ENCODE measurements at regions not wholly inside any gene's neighbourhood (a gene's known extent, or its start where the extent isn't known, plus 50 kb on each side); places are given as distances from the start of the nearest gene placed in this dataset.

DNA sequence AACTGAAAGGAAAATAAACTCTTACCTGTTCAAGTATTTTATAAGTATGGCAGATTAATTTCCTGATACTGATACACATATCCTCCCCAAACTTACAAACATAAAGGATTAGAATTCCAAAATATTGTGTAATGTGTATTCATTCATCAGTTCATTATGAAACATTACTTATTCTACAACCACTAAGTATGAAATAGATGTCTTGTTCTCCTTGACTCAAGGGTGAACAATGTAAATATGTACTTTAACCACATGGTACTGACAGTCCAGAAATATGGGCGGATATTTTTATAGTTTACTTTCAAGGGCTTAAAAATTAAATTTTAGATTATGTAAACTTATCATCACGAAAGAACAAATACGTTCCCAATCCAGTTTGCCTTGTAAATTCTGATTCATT lies 334.0 kb downstream of the LIG4 start:
- Histone ChIP-seq H3K4me3 (ENCODE audit: low read depth, low read length) (no peak overlapping the region), H3K27me3 (ENCODE audit: control insufficient read depth, insufficient read depth, low read length) (no peaks in the 10 kb centered on the region), H3K36me3 (ENCODE audit: control insufficient read depth, insufficient read depth, low read length) (no peaks in the 10 kb centered on the region)
- TF ChIP-seq, protein P1, sequence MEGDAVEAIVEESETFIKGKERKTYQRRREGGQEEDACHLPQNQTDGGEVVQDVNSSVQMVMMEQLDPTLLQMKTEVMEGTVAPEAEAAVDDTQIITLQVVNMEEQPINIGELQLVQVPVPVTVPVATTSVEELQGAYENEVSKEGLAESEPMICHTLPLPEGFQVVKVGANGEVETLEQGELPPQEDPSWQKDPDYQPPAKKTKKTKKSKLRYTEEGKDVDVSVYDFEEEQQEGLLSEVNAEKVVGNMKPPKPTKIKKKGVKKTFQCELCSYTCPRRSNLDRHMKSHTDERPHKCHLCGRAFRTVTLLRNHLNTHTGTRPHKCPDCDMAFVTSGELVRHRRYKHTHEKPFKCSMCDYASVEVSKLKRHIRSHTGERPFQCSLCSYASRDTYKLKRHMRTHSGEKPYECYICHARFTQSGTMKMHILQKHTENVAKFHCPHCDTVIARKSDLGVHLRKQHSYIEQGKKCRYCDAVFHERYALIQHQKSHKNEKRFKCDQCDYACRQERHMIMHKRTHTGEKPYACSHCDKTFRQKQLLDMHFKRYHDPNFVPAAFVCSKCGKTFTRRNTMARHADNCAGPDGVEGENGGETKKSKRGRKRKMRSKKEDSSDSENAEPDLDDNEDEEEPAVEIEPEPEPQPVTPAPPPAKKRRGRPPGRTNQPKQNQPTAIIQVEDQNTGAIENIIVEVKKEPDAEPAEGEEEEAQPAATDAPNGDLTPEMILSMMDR (IDR thresholded peaks at IDR 0.05; ENCODE audit: insufficient read depth, low read depth, low read length): no peak
- DNase-seq (ENCODE audit: low read depth): no peak
- POLR2A ChIA-PET: no interaction called here
- CTCF ChIA-PET: no interaction called here

DNA sequence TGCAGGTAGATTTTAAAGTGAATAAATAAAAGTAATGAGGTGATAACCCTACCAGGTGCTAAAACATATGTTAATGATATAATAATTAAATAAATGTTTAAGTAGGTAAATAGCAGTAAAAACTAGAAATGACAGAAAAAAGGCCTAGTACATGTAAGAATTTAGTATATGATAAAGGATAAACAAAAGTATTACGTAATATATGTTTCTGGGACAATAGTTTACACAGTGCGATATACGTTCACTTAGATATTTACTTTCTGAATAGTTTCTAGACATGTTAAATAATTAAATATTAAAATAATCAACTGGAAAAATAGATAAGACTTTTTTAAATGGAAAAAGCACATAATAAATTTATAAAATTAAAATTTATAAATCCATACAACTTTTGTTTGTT lies 340.9 kb downstream of the LIG4 start:
- ChIA-PET CTCF (no interaction called here), POLR2A (no interaction called here)
- H3K4me3 ChIP-seq (ENCODE audit: low read depth, low read length): no peak overlapping the region
- DNase-seq (ENCODE audit: low read depth): no peak
- no peaks in the 10 kb centered on the region for H3K36me3 ChIP-seq (ENCODE audit: control insufficient read depth, insufficient read depth, low read length)
- TF ChIP-seq, protein P1 (IDR thresholded peaks at IDR 0.05; ENCODE audit: insufficient read depth, low read depth, low read length): no peak
- no peaks in the 10 kb centered on the region for H3K27me3 ChIP-seq (ENCODE audit: control insufficient read depth, insufficient read depth, low read length)

DNA sequence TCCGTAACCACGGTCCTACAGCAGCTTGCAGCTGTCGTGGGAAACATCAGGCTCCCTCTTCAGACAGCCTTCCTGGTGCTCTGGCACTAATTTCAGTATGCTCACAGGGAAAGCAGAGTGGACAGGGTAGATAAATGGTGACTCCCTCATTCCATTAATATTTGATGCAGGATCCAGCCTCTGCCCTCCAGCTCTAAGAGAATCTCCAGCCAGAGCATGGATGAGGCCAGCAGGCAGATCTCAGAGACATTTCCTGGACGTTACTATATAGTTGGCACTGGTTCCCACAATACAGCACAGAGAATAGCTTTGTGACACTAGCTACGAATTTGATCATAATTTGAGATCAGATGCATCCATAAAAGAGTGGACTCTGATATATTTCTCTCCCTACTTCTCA lies 341.4 kb downstream of the LIG4 start:
- ChIA-PET CTCF (no interaction called here), POLR2A (no interaction called here)
- no peak for DNase-seq (ENCODE audit: low read depth)
- H3K36me3 ChIP-seq (ENCODE audit: control insufficient read depth, insufficient read depth, low read length): no peaks in the 10 kb centered on the region
- TF ChIP-seq, protein P1 (IDR thresholded peaks at IDR 0.05; ENCODE audit: insufficient read depth, low read depth, low read length): no peak
- H3K4me3 ChIP-seq (ENCODE audit: low read depth, low read length): no peak overlapping the region
- no peaks in the 10 kb centered on the region for H3K27me3 ChIP-seq (ENCODE audit: control insufficient read depth, insufficient read depth, low read length)

DNA sequence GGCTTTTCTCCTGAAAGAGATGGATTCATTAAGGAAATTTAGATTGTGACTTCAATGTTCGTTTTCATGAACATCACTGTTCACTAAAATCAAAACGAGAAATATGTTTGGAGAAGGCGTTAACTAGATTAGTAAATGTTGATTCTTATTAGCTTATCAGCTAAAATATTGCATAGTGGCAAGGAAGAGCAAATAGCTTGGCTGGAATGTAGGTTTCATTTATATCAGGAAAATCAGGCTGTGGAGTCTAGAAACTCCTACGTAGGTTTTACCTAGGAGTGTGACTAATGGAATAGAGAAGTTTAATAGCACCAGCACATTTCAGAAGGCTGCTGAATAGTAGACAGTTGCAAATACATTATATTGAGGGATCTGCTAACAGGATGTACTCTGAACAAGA lies 344.9 kb downstream of the LIG4 start:
- Histone ChIP-seq H3K27me3 (ENCODE audit: control insufficient read depth, insufficient read depth, low read length) (peaks cover 14% of the 10 kb centered on the region), H3K4me3 (ENCODE audit: low read depth, low read length) (no peak overlapping the region), H3K36me3 (ENCODE audit: control insufficient read depth, insufficient read depth, low read length) (no peaks in the 10 kb centered on the region)
- ChIA-PET CTCF (no interaction called here), POLR2A (no interaction called here)
- no peak for DNase-seq (ENCODE audit: low read depth)
- TF ChIP-seq, protein P1 (IDR thresholded peaks at IDR 0.05; ENCODE audit: insufficient read depth, low read depth, low read length): no peak

DNA sequence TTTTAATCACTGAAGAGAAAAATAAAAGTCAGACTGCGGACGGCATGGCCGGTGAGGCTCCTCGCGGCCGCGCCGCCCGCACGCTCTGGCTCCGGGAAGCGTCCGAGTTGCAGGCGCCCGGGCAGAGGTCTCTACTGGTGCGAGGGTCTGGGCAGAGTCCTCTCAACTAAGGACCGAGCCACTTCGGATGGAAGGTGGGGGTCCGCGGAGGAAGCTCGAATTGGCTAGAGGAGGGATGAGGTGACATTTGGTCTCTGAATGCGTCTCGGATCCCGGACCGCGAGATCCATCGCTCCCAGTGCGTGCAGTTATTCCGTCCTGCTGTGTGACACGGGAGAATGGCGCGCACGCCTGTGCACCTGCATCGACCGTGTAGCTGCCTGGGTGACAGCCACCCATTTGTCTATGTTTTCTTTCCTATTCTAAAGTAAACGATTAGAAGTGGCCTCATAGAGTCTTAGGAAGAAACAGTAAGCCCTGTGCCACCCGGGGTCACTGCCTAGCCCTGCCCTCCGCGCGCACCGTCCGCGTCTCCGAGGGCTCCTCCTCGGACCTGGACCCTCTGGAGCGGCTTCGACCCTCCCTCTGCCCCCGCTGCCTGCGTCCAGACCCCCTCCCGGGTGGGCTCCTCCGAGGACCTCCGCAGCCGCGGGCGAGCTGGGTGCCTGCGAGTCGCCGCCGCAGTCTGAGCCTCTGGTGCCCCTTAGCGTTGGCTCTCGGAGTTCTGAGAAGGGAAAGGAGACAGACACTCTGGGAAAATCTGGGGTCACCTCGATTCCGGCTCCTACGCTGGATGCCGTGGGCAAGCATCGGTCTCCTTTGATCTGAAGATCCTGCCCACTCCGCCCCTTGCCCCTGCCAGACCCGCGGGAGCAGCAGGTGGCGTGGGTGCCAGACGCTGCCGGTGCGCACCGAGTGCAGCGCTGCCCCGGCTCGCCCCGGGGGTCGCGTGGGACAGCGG lies 347.4 kb downstream of the LIG4 start:
- no peaks in the 10 kb centered on the region for H3K36me3 ChIP-seq (ENCODE audit: control insufficient read depth, insufficient read depth, low read length)
- peaks cover 14% of the 10 kb centered on the region for H3K27me3 ChIP-seq (ENCODE audit: control insufficient read depth, insufficient read depth, low read length)
- peak overlapping the region; percentile 40 for H3K4me3 ChIP-seq (ENCODE audit: low read depth, low read length)
- CTCF ChIA-PET: no interaction called here
- POLR2A ChIA-PET: no interaction called here
- TF ChIP-seq, protein P1 (IDR thresholded peaks at IDR 0.05; ENCODE audit: insufficient read depth, low read depth, low read length): peak; percentile 36
- DNase-seq (ENCODE audit: low read depth): no peak

Measured in BJ (cell line).